Type B pancreatic cell (in vitro differentiated cells): ENCODE measurements at regions not wholly inside any gene's neighbourhood (a gene's known extent, or its start where the extent isn't known, plus 50 kb on each side); places are given as distances from the start of the nearest gene placed in this dataset.

Experiments
- DNase-seq: peaks from one replicate; pipeline ENCODE4 v3.0.0; 2021; ENCODE audit warnings: mixed read lengths; ENCODE audit not compliant: unreplicated experiment; ENCODE audit errors: extremely low spot score
- H3K27ac Mint-ChIP-seq: 2 replicates; pipeline ENCODE4 v1.8.0; 2021; ENCODE audit warnings: mild to moderate bottlenecking, mixed read lengths
- H3K27me3 Mint-ChIP-seq: 2 replicates; pipeline ENCODE4 v1.8.0; 2021; ENCODE audit warnings: mixed read lengths
- H3K36me3 Mint-ChIP-seq: 2 replicates; pipeline ENCODE4 v1.8.0; 2021; ENCODE audit warnings: mixed read lengths
- H3K4me1 Mint-ChIP-seq: one replicate; pipeline ENCODE4 v1.8.0; 2021; ENCODE audit warnings: mixed read lengths; ENCODE audit not compliant: unreplicated experiment
- H3K4me3 Mint-ChIP-seq: 2 replicates; pipeline ENCODE4 v1.8.0; 2021; ENCODE audit warnings: mild to moderate bottlenecking, mixed read lengths
- H3K9me3 Mint-ChIP-seq: 2 replicates; pipeline ENCODE4 v1.8.0; 2021; ENCODE audit warnings: mixed read lengths
- CTCF ChIP-seq: fragments of 200-600 bp; sonication (generic); conservative IDR thresholded peaks from 2 replicates; pipeline ENCODE4 v1.5.0; 2021; ENCODE audit warnings: antibody characterized with exemption, mild to moderate bottlenecking

- Mint-ChIP-seq H3K4me3 (no peak overlapping the region), H3K9me3 (peaks cover 8% of the 10 kb centered on the region), H3K36me3 (no peaks in the 10 kb centered on the region), H3K27me3 (no peaks in the 10 kb centered on the region), H3K4me1 (no peaks in the 10 kb centered on the region), H3K27ac (no peak overlapping the region)
- TF ChIP-seq CTCF = no peak
- no peak for DNase-seq
Observed at GRCh38 chr2:116487336-116487735, 1327.2 kb upstream of the DDX18 start.

- Mint-ChIP-seq H3K4me3 (no peak overlapping the region), H3K4me1 (no peaks in the 10 kb centered on the region), H3K27ac (no peak overlapping the region), H3K27me3 (no peaks in the 10 kb centered on the region), H3K36me3 (no peaks in the 10 kb centered on the region), H3K9me3 (peaks cover 8% of the 10 kb centered on the region)
- DNase-seq = no peak
- TF ChIP-seq CTCF = no peak
Observed at GRCh38 chr2:116489292-116489691, 1325.2 kb upstream of the DDX18 start.

- Mint-ChIP-seq H3K9me3 (peaks cover 8% of the 10 kb centered on the region), H3K4me1 (no peaks in the 10 kb centered on the region), H3K27me3 (no peaks in the 10 kb centered on the region), H3K4me3 (no peak overlapping the region), H3K27ac (no peak overlapping the region), H3K36me3 (no peaks in the 10 kb centered on the region)
- no peak for DNase-seq
- TF ChIP-seq CTCF = no peak
Observed at GRCh38 chr2:116489944-116490343, 1324.5 kb upstream of the DDX18 start.

DNA sequence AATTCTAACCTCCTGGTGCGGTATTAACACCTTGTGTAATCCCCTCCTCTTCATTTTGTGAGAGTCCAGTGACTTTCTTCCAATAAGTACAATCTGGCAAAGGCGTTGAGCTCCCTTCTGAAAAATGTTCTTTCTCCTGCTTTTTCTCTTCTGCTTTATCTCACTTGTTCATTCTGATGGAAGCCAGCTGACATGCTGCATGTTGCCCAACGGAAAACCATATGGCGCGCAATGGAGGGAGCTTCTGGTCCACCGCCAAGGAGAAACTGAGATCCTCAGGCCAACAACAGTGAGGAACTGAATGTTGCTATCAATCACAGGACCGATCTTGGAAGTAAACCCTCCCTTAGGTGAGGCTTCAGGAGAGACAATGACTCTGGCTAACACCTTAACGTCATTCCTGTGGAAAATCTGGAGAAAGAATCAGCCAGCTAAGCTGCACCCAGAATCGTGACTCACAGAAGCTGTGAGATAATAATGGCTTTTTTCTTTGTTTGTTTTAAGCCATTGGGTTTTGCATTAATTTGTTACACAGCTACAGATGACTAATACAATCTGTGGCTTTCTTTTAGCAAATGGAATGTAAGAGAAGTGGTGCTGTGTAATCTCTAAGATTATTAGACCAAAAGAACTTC lies 1323.9 kb upstream of the DDX18 start:
- H3K27me3 Mint-ChIP-seq = no peaks in the 10 kb centered on the region
- H3K9me3 Mint-ChIP-seq = peaks cover 8% of the 10 kb centered on the region
- TF ChIP-seq CTCF = no peak
- H3K4me1 Mint-ChIP-seq = no peaks in the 10 kb centered on the region
- no peak overlapping the region for H3K4me3 Mint-ChIP-seq
- no peak for DNase-seq
- H3K27ac Mint-ChIP-seq = no peak overlapping the region
- H3K36me3 Mint-ChIP-seq = no peaks in the 10 kb centered on the region

GRCh38 chr2:116491292-116491691 lies 1323.2 kb upstream of the DDX18 start:
- DNase-seq = no peak
- no peak overlapping the region for H3K27ac Mint-ChIP-seq
- H3K4me3 Mint-ChIP-seq = no peak overlapping the region
- H3K9me3 Mint-ChIP-seq = peaks cover 3% of the 10 kb centered on the region
- H3K4me1 Mint-ChIP-seq = no peaks in the 10 kb centered on the region
- no peaks in the 10 kb centered on the region for H3K27me3 Mint-ChIP-seq
- no peaks in the 10 kb centered on the region for H3K36me3 Mint-ChIP-seq
- no peak for TF ChIP-seq CTCF

GRCh38 chr2:116499389-116499788 lies 1315.1 kb upstream of the DDX18 start:
- DNase-seq = no peak
- Mint-ChIP-seq H3K27me3 (no peaks in the 10 kb centered on the region), H3K4me3 (no peak overlapping the region), H3K4me1 (no peaks in the 10 kb centered on the region), H3K27ac (no peak overlapping the region), H3K9me3 (no peaks in the 10 kb centered on the region), H3K36me3 (no peaks in the 10 kb centered on the region)
- no peak for TF ChIP-seq CTCF
